Mucosa of descending colon (tissue), 3 donors: ENCODE measurements at regions not wholly inside any gene's neighbourhood (a gene's known extent, or its start where the extent isn't known, plus 50 kb on each side); places are given as distances from the start of the nearest gene placed in this dataset.

Experiments
- ATAC-seq: fragments of 200-7000 bp; cut with Tn5 transposase; one replicate; pipeline ENCODE4 v1.9.1; 2020; ENCODE audit warnings: mild to moderate bottlenecking, moderate library complexity
- DNase-seq, 3 donors: peaks; one replicate each; pipeline ENCODE4 v3.0.0-alpha.2; 2020
- H3K36me3 ChIP-seq: fragments of 200-600 bp; one replicate; pipeline ENCODE4 v1.8.0; 2021; ENCODE audit warnings: low read depth, mild to moderate bottlenecking
- H3K4me1 ChIP-seq: fragments of 200-600 bp; one replicate; pipeline ENCODE4 v1.8.0; 2021; ENCODE audit warnings: low read depth, mild to moderate bottlenecking
- H3K4me3 ChIP-seq: fragments of 200-600 bp; one replicate; pipeline ENCODE4 v1.8.0; 2021; ENCODE audit warnings: mild to moderate bottlenecking
- H3K9me3 ChIP-seq: fragments of 200-600 bp; one replicate; pipeline ENCODE4 v1.8.0; 2021; ENCODE audit warnings: mild to moderate bottlenecking
- CTCF ChIP-seq: fragments of 200-600 bp; IDR thresholded peaks from one replicate; pipeline ENCODE4 v1.8.0; 2022; ENCODE audit warnings: antibody characterized with exemption, mild to moderate bottlenecking
- intact Hi-C, 2 donors: fragments of 100-400 bp; cut with DNase I in 1 of 2; cut with micrococcal nuclease in 1 of 2; formaldehyde crosslinking; loops; one replicate each; pipeline versions ENCODE4 v1.11.0 to v1.11.1; 2022; cut with DNase I, micrococcal nuclease
- donor health status: DM: no; HTN: no; CAD: no; lungs with moderate emphysema.
- donor health status: DM: no; HTN: no; CAD: no.
- donor health status: DM: no; HTN: yes; CAD: no.

DNA sequence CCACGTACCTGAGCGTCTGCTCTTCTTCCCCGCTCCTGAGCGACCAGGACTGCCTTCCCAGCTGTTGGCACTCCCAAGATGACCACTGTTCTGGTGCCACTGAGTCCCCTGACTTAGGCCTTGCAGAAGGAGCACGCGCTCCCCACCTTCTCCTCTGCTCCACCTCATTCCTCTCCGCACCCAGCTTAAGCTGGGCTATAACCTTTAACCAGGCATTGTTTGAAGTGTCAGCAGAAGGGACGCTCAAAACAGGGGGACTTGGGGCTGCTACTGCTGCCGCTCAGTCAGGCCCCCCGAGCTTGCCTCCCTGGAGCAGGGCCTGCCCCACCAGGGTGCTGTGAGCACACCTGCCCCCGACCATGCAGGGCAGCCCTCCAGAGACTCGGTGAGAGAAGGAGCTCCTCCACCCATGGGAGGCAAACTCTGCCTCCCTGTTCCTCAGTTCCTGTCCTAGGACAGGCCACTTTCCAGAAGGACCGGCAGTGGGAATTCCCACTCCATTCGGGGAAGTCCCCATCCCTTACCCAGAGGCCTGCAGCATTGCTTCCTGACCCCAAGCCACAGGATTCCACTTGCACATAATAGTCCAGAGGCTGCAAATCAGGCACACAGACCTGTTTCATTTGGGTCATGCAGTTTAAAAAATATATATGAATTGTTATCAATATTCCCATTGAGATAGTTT lies 99.7 kb upstream of the ENPP6 start:
- no peaks in the 10 kb centered on the region for H3K36me3 ChIP-seq
- DNase-seq (no peak), ATAC-seq (no peak)

DNA sequence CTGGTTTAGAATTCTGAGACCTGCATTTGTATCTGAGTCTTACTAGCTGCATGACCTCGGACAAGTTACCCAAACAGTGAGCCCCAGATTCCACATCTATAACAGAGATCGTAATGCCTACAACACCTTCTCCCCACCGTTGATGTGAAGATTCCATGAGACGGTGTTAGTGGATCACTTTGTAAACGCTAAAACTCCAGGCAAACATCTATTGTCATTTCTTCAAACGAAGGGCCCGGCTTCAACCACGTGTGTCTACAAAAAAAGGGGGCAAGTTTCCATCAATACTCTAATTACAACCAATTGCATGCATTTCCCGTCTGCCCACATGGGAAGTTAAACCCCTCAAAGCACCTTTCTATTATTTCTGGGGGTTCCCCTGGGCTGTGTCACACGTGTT lies 99.1 kb upstream of the ENPP6 start:
- no peak for DNase-seq
- Histone ChIP-seq H3K9me3 (no peaks in the 10 kb centered on the region), H3K4me1 (peaks cover 3% of the 10 kb centered on the region), H3K4me3 (no peak overlapping the region), H3K36me3 (no peaks in the 10 kb centered on the region)
- intact Hi-C loops = no loop called here
- TF ChIP-seq CTCF = no peak
- no peak for ATAC-seq

More for the DNA sequence above, 99.7 kb upstream of the ENPP6 start:
- peaks cover 3% of the 10 kb centered on the region for H3K4me1 ChIP-seq
- no peaks in the 10 kb centered on the region for H3K9me3 ChIP-seq
- TF ChIP-seq CTCF = no peak
- no peak overlapping the region for H3K4me3 ChIP-seq
- intact Hi-C loops = no loop called here

- no peaks in the 10 kb centered on the region for H3K36me3 ChIP-seq
- H3K9me3 ChIP-seq = no peaks in the 10 kb centered on the region
- intact Hi-C loops = no loop called here
- H3K4me1 ChIP-seq = peaks cover 9% of the 10 kb centered on the region
- no peak overlapping the region for H3K4me3 ChIP-seq
- no peak for TF ChIP-seq CTCF
- DNase-seq (no peak), ATAC-seq (no peak)
These were observed 98.1 kb upstream of the ENPP6 start for GRCh38 chr4:184315675-184316359.

DNA sequence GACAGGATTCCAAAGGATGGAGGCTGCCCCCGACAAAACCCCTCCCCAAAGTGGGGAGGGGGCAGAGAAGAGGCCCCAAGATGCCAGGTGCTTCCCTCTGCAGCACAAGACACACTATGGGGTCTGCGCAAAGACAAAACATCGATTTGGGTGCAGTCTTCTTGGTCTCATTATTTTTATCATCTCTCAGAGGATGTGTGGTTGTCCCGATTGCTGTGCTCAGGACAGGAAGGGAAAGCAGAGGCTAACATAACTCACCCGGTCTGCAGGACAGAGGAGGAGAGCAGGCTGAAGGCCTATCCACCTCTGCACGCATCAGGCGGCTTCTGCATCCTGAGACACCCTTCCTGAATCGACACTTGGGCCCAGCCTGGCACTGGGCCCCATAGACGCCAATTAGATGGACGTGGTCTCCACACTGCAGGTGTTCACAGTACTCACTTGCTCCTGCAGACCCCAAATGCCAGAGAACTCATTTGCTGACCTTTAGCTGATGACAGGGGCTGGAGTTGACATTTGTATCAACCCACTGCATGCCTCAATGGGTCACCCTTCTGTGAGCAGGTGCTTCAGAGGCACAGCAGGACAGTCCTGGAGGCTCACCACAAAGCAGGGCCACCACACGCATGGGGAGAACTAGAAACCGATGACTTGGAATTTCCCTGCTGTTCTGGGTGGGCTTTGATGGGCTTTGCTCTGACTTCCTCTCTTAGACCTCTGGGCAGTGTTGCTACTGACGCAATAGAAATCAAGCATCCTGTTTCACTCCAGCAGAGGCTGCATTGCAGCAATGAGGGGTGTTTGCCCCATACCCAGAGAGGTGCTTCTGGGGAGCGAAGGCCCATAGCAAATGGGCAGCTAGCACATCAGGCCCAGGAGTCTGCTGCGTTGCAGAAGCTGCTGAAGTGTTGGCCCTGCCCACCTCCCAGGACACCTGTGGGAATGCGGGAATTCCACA lies 96.3 kb upstream of the ENPP6 start:
- ATAC-seq (peak; percentile 12), DNase-seq (no peak)
- H3K9me3 ChIP-seq = no peaks in the 10 kb centered on the region
- H3K4me3 ChIP-seq = no peak overlapping the region
- H3K4me1 ChIP-seq = peaks cover 9% of the 10 kb centered on the region
- H3K36me3 ChIP-seq = no peaks in the 10 kb centered on the region
- intact Hi-C loops = no loop called here
- TF ChIP-seq CTCF = no peak

DNA sequence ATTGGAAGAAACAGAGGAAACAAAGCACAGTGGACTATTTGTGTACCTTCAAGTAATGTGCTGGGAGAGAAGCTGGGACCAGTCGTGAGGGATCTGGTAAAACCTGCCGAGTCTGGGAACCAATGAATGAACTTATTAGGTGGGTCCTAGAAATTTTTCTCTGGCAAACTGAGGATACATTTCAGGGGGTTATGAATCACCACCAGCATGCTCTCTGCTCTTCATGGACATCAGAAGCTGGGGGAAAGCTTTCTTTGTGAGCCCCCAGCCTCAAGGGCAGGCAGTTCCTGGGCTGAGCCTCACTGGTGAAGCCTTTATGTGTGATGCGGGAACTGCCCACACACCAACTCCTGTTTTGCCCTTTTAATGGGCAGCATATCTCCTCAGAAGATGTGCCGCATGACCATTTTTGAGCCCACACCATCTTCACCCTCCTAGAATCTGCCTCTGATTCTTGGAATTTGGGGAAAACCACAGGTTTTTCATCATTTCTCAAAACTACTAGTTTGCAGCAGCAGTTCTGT lies 95.4 kb upstream of the ENPP6 start:
- no peak for DNase-seq

More for the DNA sequence above, 95.4 kb upstream of the ENPP6 start:
- no peak for ATAC-seq
- Histone ChIP-seq H3K4me1 (peaks cover 9% of the 10 kb centered on the region), H3K4me3 (no peak overlapping the region), H3K36me3 (no peaks in the 10 kb centered on the region), H3K9me3 (no peaks in the 10 kb centered on the region)
- intact Hi-C loops = no loop called here
- no peak for TF ChIP-seq CTCF
